AG04449 (cell line): ENCODE measurements at regions not wholly inside any gene's neighbourhood (a gene's known extent, or its start where the extent isn't known, plus 50 kb on each side); places are given as distances from the start of the nearest gene placed in this dataset.

ENCODE experiments used
- CTCF ChIA-PET: fragments of 350-600 bp; formaldehyde crosslinking; extraction: SDS; loops from one replicate; lab custom pipeline; 2021; ENCODE audit warnings: antibody characterized with exemption; lab: Yijun Ruan, JAX
- POLR2A ChIA-PET: fragments of 400-600, 350-600 bp; formaldehyde crosslinking; extraction: SDS; loops from one replicate; lab custom pipeline; 2020; ENCODE audit warnings: antibody characterized with exemption, inconsistent platforms; lab: Yijun Ruan, JAX
- DNase-seq: peaks from one replicate; pipeline ENCODE4 v3.0.0-alpha.2; 2010; ENCODE audit warnings: low read depth, low spot score
- H3K4me3 ChIP-seq: 2 replicates; pipeline ENCODE4 v1.5.1; 2011; ENCODE audit warnings: low read depth, mild to moderate bottlenecking, control low read depth, low read length
- CTCF ChIP-seq: IDR thresholded peaks from one replicate; pipeline ENCODE4 v1.5.1; 2011; ENCODE audit warnings: mild to moderate bottlenecking, moderate library complexity, low read length, control low read depth, inconsistent platforms; ENCODE audit not compliant: insufficient read depth; ENCODE audit errors: missing control alignments

GRCh38 chr1:5632224-5632623, 360.0 kb downstream of the NPHP4 start:
- no peak overlapping the region for H3K4me3 ChIP-seq
- ChIA-PET CTCF (no interaction called here), POLR2A (no interaction called here)
- TF ChIP-seq CTCF = no peak
- no peak for DNase-seq

GRCh38 chr1:5628416-5628815, 363.8 kb downstream of the NPHP4 start:
- no peak for TF ChIP-seq CTCF
- CTCF ChIA-PET = no interaction called here
- no peak for DNase-seq
- POLR2A ChIA-PET = no interaction called here
- no peak overlapping the region for H3K4me3 ChIP-seq

GRCh38 chr1:5623399-5623798, 368.8 kb downstream of the NPHP4 start:
- ChIA-PET POLR2A (no interaction called here), CTCF (no interaction called here)
- H3K4me3 ChIP-seq = no peak overlapping the region
- DNase-seq = no peak
- no peak for TF ChIP-seq CTCF

GRCh38 chr1:5622412-5622811, 369.8 kb downstream of the NPHP4 start:
- POLR2A ChIA-PET = no interaction called here
- TF ChIP-seq CTCF = no peak
- CTCF ChIA-PET = no interaction called here
- no peak for DNase-seq
- H3K4me3 ChIP-seq = no peak overlapping the region

- TF ChIP-seq CTCF = no peak
- POLR2A ChIA-PET = no interaction called here
- H3K4me3 ChIP-seq = no peak overlapping the region
- no peak for DNase-seq
- CTCF ChIA-PET = no interaction called here
Measured at GRCh38 chr1:5621692-5622091, 370.5 kb downstream of the NPHP4 start.

GRCh38 chr1:5620997-5621396, 371.2 kb downstream of the NPHP4 start:
- H3K4me3 ChIP-seq = no peak overlapping the region
- POLR2A ChIA-PET = no interaction called here
- DNase-seq = no peak
- CTCF ChIA-PET = no interaction called here
- TF ChIP-seq CTCF = no peak
